Activated T-helper 2 cell treated with anti-CD3 and anti-CD28 coated beads, Interferon-gamma antibody, Interleukin-2, Interleukin-4, amounts not matched to agents 10 μg/mL and 5 μg/mL and 100 μg/mL, durations not matched to agents 14 hours and 24 hours and 36 hours (primary cell): ENCODE measurements at regions not wholly inside any gene's neighbourhood (a gene's known extent, or its start where the extent isn't known, plus 50 kb on each side); places are given as distances from the start of the nearest gene placed in this dataset.
"Not testable (repeated sequence)": the region's sequence is repeated elsewhere in the genome, so short reads cannot be mapped to it uniquely, and the experiment has no call there.

Experiments
- DNase-seq: peaks from one replicate; pipeline ENCODE4 v3.0.0; 2021; ENCODE audit warnings: low spot score
- H3K27ac Mint-ChIP-seq: one replicate; pipeline ENCODE4 v1.8.0; 2021; ENCODE audit warnings: mixed read lengths
- H3K27me3 Mint-ChIP-seq: one replicate; pipeline ENCODE4 v1.8.0; 2021; ENCODE audit warnings: low read depth, mixed read lengths
- H3K36me3 Mint-ChIP-seq: one replicate; pipeline ENCODE4 v1.8.0; 2021; ENCODE audit warnings: low read depth, mixed read lengths
- H3K4me1 Mint-ChIP-seq: one replicate; pipeline ENCODE4 v1.8.0; 2021; ENCODE audit warnings: low read depth, mixed read lengths
- H3K4me3 Mint-ChIP-seq: one replicate; pipeline ENCODE4 v1.8.0; 2021; ENCODE audit warnings: low read depth, mild to moderate bottlenecking, moderate library complexity, mixed read lengths
- H3K9me3 Mint-ChIP-seq: one replicate; pipeline ENCODE4 v1.8.0; 2021; ENCODE audit warnings: mixed read lengths
- intact Hi-C: fragments of 100-400 bp; cut with micrococcal nuclease; formaldehyde crosslinking; loops from one replicate; pipeline ENCODE4 v1.15.1; 2023

DNA sequence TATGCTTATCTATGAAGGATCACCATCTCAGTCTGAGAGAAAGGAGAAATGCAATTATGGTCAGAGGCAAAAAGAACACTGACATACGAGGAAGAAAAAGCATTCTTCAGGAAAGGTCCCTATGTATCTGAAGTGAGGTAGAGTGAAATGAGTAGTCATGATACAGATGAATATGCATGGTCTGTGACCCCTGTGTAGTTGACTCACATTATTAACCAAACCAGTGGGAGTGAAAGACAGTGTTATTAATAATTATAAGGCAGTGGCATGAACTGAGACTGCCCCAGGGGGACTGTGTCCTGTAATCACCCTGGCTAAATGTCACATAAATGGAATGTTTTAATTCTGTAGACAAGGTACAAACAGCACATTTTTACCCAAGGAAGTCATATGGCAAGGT, 1320.2 kb upstream of the PCDH9 start:
- Mint-ChIP-seq H3K4me1 (no peaks in the 10 kb centered on the region), H3K36me3 (no peaks in the 10 kb centered on the region), H3K4me3 (no peak overlapping the region), H3K9me3 (peaks cover 42% of the 10 kb centered on the region), H3K27ac (no peak overlapping the region), H3K27me3 (no peaks in the 10 kb centered on the region)
- no peak for DNase-seq
- intact Hi-C loops = no loop called here

DNA sequence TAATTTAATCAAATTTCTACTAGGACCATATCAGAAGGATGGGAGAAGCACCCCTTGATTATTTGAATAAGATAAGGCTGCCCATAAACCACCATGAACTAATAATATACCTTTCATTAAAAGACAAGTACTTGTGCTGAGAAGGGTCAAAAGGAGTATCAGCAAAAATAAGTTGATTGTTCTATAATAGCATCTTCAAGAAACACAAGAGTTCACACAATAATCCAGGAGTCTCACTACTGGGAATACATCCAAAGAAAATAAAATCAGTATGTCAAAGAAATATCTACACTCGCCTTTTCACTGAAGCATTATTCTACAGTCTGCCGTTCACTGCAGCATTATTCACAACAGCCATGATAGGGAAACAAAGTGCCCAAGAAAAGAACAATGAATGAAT, 1310.1 kb upstream of the PCDH9 start:
- no peak for DNase-seq
- Mint-ChIP-seq H3K27ac (no peak overlapping the region), H3K4me1 (no peaks in the 10 kb centered on the region), H3K36me3 (no peaks in the 10 kb centered on the region), H3K9me3 (peaks cover 21% of the 10 kb centered on the region), H3K4me3 (no peak overlapping the region), H3K27me3 (no peaks in the 10 kb centered on the region)
- intact Hi-C loops = no loop called here

DNA sequence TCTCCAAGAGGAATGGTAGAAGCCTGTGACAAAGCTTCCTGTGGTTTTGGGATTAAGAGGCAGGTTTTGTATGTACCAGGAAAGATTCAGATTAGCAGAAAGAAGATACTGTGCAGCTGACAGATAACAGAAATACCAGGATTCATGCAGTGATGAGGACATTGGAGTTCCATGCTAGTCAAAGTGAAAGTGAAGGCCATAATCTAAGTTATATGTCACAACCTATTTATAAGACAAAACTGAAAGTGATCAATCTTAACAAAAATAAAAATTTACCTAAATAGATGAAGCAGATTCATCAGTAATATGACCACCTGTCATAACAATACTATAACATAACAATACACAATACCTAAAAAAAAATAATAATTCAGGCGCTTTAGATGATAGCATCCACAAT, 1305.2 kb upstream of the PCDH9 start:
- Mint-ChIP-seq H3K27ac (no peak overlapping the region), H3K36me3 (no peaks in the 10 kb centered on the region), H3K4me3 (no peak overlapping the region), H3K9me3 (peaks cover 23% of the 10 kb centered on the region), H3K27me3 (no peaks in the 10 kb centered on the region), H3K4me1 (no peaks in the 10 kb centered on the region)
- DNase-seq = no peak
- intact Hi-C loops = no loop called here

DNA sequence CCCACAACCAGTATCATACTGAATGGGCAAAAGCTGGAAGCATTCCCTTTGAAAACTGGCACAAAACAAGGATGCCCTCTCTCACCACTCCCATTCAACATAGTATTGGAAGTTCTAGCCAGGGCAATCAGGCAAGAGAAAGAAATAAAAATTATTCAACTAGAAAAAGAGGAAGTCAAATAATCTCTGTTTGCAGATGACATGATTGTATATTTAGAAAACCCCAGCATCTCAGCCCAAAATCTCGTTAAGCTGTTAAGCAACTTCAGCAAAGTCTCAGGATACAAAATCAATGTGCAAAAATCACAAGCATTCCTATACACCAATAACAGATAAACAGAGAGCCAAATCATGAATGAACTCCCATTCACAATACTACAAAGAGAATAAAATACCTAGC, 1297.0 kb upstream of the PCDH9 start:
- H3K27me3 Mint-ChIP-seq, H3K4me3 Mint-ChIP-seq, H3K4me1 Mint-ChIP-seq, DNase-seq, H3K27ac Mint-ChIP-seq, H3K36me3 Mint-ChIP-seq, intact Hi-C loops: not testable (repeated sequence)
- peaks cover 58% of the 10 kb centered on the region for H3K9me3 Mint-ChIP-seq

DNA sequence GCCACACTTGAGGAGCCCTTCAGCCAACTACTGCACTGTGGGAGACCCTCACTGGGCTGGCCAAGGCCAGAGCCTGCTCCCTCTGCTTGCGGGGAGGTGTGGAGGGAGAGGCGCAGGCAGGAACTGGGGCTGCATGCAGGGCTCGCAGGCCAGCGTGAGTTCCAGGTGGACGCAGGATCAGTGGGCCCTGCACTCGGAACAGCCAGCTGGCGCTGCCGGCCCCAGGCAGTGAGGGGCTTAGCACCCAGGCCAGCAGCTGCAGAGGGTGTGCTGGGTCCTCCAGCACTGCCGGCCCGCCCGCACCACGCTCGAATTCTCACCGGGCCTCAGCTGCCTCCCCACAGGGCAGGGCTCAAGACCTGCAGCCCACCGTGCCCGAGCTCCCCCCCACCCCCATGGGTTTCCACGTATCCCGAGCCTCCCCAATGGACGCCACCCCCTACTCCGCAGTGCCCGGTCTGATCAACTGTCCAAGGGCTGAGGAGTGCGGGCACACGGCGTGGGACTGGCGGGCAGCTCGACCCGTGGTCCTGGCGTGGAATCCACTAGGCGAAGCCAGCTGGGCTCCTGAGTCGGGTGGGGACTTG, 1293.8 kb upstream of the PCDH9 start:
- no peaks in the 10 kb centered on the region for H3K4me1 Mint-ChIP-seq
- no peak overlapping the region for H3K4me3 Mint-ChIP-seq
- H3K9me3 Mint-ChIP-seq = peaks cover 65% of the 10 kb centered on the region
- no peak overlapping the region for H3K27ac Mint-ChIP-seq
- H3K27me3 Mint-ChIP-seq = no peaks in the 10 kb centered on the region
- no peak for DNase-seq
- no peaks in the 10 kb centered on the region for H3K36me3 Mint-ChIP-seq
- intact Hi-C loops = no loop called here

DNA sequence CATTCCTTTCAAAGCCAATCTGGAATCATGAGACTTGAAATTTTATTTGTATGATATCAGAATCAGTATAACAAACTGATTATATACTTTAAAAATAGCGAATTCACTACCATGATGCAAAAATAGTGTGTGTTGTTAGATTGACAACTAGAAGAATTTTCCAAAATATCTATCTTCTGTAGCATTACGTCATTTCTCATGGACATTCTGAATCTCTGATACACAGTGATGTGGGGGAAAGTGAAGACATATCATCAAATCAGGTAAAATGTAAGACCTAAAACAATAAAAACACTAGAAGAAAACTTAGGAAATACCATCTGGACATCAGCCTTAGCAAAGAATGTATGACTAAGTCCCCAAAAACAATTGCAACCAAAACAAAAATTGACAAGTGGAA, 1292.0 kb upstream of the PCDH9 start:
- intact Hi-C loops = no loop called here
- Mint-ChIP-seq H3K9me3 (peaks cover 52% of the 10 kb centered on the region), H3K36me3 (no peaks in the 10 kb centered on the region), H3K27ac (no peak overlapping the region), H3K27me3 (no peaks in the 10 kb centered on the region), H3K4me3 (no peak overlapping the region), H3K4me1 (no peaks in the 10 kb centered on the region)
- no peak for DNase-seq

DNA sequence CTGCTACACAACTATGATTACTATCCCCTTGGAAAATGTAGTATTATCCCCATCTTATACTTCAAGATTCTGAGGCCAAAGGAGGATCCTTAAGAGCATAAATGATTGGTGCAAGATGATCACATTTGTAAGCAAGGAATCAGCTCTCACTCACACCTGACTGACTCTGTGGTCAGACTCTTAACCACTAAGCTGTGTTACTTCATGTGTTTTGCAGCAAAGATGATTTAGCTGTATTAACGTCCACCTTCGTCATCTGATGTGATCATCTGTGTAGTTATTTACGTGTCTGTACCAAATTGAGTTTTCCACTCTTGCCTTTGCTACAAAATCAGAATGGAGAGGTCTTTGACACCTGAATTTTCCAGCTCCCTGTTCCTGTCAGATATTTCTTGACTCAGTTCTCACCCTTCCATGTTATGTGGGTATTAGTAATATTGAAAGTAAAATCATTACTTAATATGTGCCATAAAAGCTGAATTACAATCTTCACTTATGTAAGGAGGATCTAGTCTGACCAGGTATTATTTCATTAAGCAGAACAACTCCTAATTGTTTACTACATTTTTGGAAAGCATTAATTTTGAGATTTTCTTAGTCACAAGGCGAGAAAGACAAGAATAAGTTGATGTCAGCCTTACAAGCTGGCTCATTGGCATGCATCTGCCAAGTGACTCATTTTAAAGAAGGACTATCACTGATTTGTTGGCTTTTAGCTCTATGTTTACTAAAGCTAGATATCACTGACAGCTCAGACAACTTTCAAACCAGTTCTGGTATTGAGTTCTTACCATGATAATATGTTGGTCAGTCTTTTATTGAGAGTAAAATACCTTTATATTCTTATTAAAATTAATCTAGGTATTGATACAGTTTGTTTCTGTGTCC, 1279.8 kb upstream of the PCDH9 start:
- Mint-ChIP-seq H3K27me3 (no peaks in the 10 kb centered on the region), H3K36me3 (no peaks in the 10 kb centered on the region), H3K9me3 (peaks cover 32% of the 10 kb centered on the region), H3K4me1 (no peaks in the 10 kb centered on the region), H3K27ac (no peak overlapping the region), H3K4me3 (no peak overlapping the region)
- no peak for DNase-seq
- intact Hi-C loops = no loop called here

DNA sequence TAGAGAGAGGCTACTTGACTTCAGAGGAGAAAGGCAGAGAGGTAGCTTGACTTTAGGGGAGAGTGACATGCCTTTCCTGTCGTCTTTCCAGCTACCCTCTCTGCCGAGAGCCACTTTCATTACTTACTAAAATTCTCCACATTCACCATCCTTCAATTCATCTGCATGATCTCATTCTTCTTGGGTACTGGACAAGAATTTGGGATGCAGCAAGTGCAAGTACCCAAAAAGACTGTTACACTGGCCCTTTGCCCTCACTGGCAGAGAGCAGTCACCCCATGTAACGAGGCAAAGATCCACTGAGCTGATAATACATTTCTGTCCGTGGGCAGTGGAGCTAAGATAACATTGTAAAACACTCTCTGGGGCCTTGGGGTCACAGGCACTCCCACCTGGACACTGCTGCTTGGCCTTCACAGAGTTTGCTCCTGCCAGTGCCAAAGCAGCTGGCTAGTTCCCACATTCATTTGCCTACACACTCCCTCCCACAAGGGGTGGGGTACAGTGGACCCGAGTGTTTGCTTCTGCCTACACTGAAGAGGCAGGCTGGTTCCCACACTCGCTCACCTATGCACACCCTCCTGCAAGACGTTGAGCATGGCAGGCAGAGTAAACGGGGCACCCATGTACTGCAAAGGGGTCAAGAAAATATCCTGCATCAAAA, 1276.9 kb upstream of the PCDH9 start:
- intact Hi-C loops = no loop called here
- Mint-ChIP-seq H3K4me1 (no peaks in the 10 kb centered on the region), H3K36me3 (no peaks in the 10 kb centered on the region), H3K4me3 (no peak overlapping the region), H3K9me3 (peaks cover 21% of the 10 kb centered on the region), H3K27ac (no peak overlapping the region), H3K27me3 (no peaks in the 10 kb centered on the region)
- DNase-seq = no peak

DNA sequence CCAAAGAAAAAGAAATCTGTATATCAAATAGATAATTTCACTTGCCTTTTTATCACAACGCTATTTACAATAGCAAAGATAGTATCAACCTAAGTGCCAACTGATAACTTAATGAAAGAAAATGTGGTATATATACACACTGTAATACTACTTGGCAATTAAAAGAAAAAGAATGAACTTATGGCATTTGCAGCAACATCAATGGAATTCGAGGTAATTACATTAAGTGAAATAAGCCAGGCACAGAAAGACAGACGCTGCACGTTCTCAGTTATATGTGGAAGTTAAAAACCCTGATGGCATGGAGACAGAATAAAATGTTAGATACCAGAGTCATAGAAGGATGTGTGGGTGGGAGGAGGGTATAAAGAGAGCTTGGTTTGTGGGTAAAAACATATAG, 1260.5 kb upstream of the PCDH9 start:
- Mint-ChIP-seq H3K4me3 (no peak overlapping the region), H3K9me3 (peaks cover 42% of the 10 kb centered on the region), H3K4me1 (no peaks in the 10 kb centered on the region), H3K36me3 (no peaks in the 10 kb centered on the region), H3K27ac (no peak overlapping the region), H3K27me3 (no peaks in the 10 kb centered on the region)
- DNase-seq = no peak
- intact Hi-C loops = no loop called here

DNA sequence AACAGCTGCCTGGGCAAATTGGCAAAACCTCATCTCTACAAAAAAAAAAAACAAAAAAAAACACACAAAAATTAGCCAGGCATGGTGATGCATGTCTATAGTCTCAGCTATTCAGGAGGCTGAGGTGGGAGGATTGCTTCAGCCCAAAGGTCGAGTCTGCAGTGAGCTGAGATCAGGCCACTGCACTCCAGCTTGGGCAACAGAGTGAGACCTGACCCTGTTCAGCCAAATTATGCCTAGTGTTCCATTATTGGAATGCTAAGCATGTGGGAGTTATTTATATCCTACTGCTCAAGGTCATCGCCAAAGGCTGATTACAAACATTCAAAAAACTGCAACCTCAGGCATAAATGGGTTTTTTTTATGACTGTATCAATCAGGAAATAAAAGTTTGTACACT, 1251.0 kb upstream of the PCDH9 start:
- Mint-ChIP-seq H3K36me3 (no peaks in the 10 kb centered on the region), H3K9me3 (peaks cover 33% of the 10 kb centered on the region), H3K4me1 (no peaks in the 10 kb centered on the region), H3K27me3 (no peaks in the 10 kb centered on the region), H3K27ac (no peak overlapping the region), H3K4me3 (no peak overlapping the region)
- intact Hi-C loops = no loop called here
- DNase-seq = no peak

DNA sequence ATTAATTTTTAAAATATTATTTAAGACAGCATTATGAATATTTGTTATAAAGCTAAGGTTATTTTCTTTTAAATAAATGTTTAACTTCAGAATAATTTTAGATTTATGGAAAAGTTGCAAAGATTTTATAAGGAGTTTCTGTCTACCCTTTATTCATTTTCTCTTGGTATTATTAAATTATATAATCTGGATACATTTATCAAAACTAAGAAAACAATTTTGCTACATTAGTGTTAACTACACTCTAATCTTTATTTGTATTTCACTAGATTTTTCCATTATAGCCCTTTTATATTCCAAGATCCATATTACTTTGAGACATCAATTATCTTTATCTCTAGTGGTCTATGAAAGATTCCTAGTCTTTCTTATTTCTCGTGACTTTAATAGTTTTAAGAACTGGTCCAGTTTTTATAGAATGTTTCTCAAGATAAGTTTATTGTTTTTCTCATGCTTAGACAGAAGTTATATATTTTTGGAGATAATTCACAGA, 1243.7 kb upstream of the PCDH9 start:
- H3K4me1 Mint-ChIP-seq = no peaks in the 10 kb centered on the region
- H3K27me3 Mint-ChIP-seq = no peaks in the 10 kb centered on the region
- no peak for DNase-seq
- no peak overlapping the region for H3K4me3 Mint-ChIP-seq
- intact Hi-C loops = no loop called here
- H3K27ac Mint-ChIP-seq = no peak overlapping the region
- no peaks in the 10 kb centered on the region for H3K36me3 Mint-ChIP-seq
- peaks cover 13% of the 10 kb centered on the region for H3K9me3 Mint-ChIP-seq

DNA sequence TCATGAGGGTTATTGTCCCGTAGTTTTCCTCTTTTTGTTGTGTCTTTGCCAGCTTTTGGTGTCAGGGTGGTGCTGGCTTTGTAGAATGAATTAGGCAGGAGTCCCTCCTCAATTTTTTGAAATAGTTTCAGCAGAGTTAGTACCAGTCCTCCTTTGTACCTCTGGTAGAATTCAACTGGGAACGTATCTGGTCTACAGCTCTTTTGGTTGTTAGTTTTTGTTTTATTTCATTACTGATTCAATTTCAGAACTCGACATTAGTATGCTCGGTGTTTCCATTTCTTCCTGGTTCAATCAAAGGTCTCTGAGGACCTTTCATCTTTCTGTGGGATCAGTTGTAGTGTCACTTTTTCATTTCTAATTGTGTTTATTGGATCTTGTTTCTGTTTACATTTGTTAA, 1237.0 kb upstream of the PCDH9 start:
- H3K9me3 Mint-ChIP-seq = peaks cover 52% of the 10 kb centered on the region
- intact Hi-C loops = no loop called here
- no peak for DNase-seq
- H3K4me3 Mint-ChIP-seq = no peak overlapping the region
- H3K27me3 Mint-ChIP-seq = no peaks in the 10 kb centered on the region
- no peaks in the 10 kb centered on the region for H3K36me3 Mint-ChIP-seq
- H3K4me1 Mint-ChIP-seq = no peaks in the 10 kb centered on the region
- H3K27ac Mint-ChIP-seq = no peak overlapping the region

DNA sequence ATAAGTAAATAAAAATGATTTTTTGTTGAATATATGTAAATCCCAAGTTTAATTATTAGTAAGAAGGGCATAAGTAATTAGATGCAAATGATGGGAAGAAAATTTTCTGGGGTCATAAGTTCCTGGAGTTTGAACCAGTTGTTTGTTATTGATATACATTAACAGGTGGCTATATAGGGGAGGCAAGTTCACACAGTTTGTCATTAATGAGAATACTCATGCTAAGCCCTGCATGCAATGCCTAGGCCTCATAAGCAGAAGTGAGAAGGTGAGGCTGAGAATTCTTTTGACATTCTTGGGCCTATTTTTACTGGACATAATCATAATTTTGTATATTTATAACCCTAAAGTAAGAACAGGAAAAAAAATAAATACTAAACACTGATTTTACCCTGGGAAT, 1210.7 kb upstream of the PCDH9 start:
- DNase-seq = no peak
- H3K27ac Mint-ChIP-seq = no peak overlapping the region
- H3K27me3 Mint-ChIP-seq = no peaks in the 10 kb centered on the region
- no peaks in the 10 kb centered on the region for H3K36me3 Mint-ChIP-seq
- H3K4me1 Mint-ChIP-seq = no peaks in the 10 kb centered on the region
- H3K9me3 Mint-ChIP-seq = peaks cover 19% of the 10 kb centered on the region
- intact Hi-C loops = no loop called here
- no peak overlapping the region for H3K4me3 Mint-ChIP-seq
